ENCODE measurements at regions not wholly inside any gene's neighbourhood (a gene's known extent, or its start where the extent isn't known, plus 50 kb on each side); places are given as distances from the start of the nearest gene placed in this dataset.

GRCh38 chr9:90105773-90106172 lies 501.0 kb downstream of the GADD45G start:
- Histone ChIP-seq H3K9me3 (ENCODE audit: control insufficient read depth in 1 of 2, insufficient read depth in 1 of 2, low read depth in 1 of 2, low read length in 2 of 2) (no peaks in the 10 kb centered on the region), H3K27me3 (ENCODE audit: insufficient read depth, low read length) (0 out of 2 replicates have a peak, but pooled peaks cover 9% of the 10 kb centered on the region), H3K4me3 (replicated peaks in 1 of 2; ENCODE audit: low read depth in 1 of 2, low read length in 2 of 2) (no peak overlapping the region), H3K9ac (ENCODE audit: low read length) (no peak overlapping the region), H3K4me2 (ENCODE audit: low read length) (no peak overlapping the region), H2AFZ (ENCODE audit: low read depth, low read length, poor library complexity, severe bottlenecking) (no peak overlapping the region), H3K4me1 (ENCODE audit: control insufficient read depth in 1 of 2, insufficient read depth in 2 of 2, low read length in 2 of 2) (peaks cover 7 to 9% of the 10 kb centered on the region in 2 experiments; a peak in 2 of 4 replicates), H3K36me3 (ENCODE audit: control insufficient read depth in 1 of 2, insufficient read depth in 2 of 2, low read length in 2 of 2) (no peaks in the 10 kb centered on the region), H3K79me2 (ENCODE audit: insufficient read depth, low read length) (no peaks in the 10 kb centered on the region), H3K27ac (ENCODE audit: low read depth, low read length) (no peak overlapping the region), H4K20me1 (ENCODE audit: insufficient read depth) (no peaks in the 10 kb centered on the region), H3K9me2 (ENCODE audit: insufficient read depth) (no peaks in the 10 kb centered on the region)
- RAD21 ChIA-PET (ENCODE audit: low non-redundant PET in 1 of 2, low total read pairs in 2 of 2, uncharacterized antibody in 2 of 2, unreplicated experiment in 2 of 2): no interaction called here
- TF ChIP-seq, protein P1, sequence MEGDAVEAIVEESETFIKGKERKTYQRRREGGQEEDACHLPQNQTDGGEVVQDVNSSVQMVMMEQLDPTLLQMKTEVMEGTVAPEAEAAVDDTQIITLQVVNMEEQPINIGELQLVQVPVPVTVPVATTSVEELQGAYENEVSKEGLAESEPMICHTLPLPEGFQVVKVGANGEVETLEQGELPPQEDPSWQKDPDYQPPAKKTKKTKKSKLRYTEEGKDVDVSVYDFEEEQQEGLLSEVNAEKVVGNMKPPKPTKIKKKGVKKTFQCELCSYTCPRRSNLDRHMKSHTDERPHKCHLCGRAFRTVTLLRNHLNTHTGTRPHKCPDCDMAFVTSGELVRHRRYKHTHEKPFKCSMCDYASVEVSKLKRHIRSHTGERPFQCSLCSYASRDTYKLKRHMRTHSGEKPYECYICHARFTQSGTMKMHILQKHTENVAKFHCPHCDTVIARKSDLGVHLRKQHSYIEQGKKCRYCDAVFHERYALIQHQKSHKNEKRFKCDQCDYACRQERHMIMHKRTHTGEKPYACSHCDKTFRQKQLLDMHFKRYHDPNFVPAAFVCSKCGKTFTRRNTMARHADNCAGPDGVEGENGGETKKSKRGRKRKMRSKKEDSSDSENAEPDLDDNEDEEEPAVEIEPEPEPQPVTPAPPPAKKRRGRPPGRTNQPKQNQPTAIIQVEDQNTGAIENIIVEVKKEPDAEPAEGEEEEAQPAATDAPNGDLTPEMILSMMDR (IDR thresholded peaks at IDR 0.05 in 2 of 3, conservative IDR thresholded peaks at IDR 0.05 in 1 of 3; ENCODE audit: borderline replicate concordance in 1 of 3, insufficient read depth in 1 of 3, low read depth in 2 of 3, low read length in 2 of 3): no peak
- TF ChIP-seq ATF3 (IDR thresholded peaks at IDR 0.05) (no peak), TCF7L2 (IDR thresholded peaks at IDR 0.05; ENCODE audit: borderline replicate concordance, extremely low read depth, insufficient read depth, insufficient read length) (no peak), POLR2A (IDR thresholded peaks at IDR 0.05; ENCODE audit: borderline replicate concordance, extremely low read depth, insufficient read depth, insufficient read length) (no peak), POLR2AphosphoS5 (IDR thresholded peaks at IDR 0.05; ENCODE audit: low read depth, low read length) (no peak), SP1 (IDR thresholded peaks at IDR 0.05; ENCODE audit: low read depth) (no peak), EZH2 (IDR thresholded peaks at IDR 0.05) (no peak), EZH2phosphoT487 (IDR thresholded peaks at IDR 0.05; ENCODE audit: borderline replicate concordance) (no peak), ZFX (IDR thresholded peaks at IDR 0.05) (no peak), YY1 (IDR thresholded peaks at IDR 0.05; ENCODE audit: extremely low read depth, insufficient replicate concordance, low read depth, low read length) (no peak), MAX (IDR thresholded peaks at IDR 0.05) (no peak), ELF1 (IDR thresholded peaks at IDR 0.05; ENCODE audit: borderline replicate concordance, low read depth) (no peak), EGR1 (IDR thresholded peaks at IDR 0.05; ENCODE audit: low read depth) (no peak)
- TF ChIP-seq, protein P2, sequence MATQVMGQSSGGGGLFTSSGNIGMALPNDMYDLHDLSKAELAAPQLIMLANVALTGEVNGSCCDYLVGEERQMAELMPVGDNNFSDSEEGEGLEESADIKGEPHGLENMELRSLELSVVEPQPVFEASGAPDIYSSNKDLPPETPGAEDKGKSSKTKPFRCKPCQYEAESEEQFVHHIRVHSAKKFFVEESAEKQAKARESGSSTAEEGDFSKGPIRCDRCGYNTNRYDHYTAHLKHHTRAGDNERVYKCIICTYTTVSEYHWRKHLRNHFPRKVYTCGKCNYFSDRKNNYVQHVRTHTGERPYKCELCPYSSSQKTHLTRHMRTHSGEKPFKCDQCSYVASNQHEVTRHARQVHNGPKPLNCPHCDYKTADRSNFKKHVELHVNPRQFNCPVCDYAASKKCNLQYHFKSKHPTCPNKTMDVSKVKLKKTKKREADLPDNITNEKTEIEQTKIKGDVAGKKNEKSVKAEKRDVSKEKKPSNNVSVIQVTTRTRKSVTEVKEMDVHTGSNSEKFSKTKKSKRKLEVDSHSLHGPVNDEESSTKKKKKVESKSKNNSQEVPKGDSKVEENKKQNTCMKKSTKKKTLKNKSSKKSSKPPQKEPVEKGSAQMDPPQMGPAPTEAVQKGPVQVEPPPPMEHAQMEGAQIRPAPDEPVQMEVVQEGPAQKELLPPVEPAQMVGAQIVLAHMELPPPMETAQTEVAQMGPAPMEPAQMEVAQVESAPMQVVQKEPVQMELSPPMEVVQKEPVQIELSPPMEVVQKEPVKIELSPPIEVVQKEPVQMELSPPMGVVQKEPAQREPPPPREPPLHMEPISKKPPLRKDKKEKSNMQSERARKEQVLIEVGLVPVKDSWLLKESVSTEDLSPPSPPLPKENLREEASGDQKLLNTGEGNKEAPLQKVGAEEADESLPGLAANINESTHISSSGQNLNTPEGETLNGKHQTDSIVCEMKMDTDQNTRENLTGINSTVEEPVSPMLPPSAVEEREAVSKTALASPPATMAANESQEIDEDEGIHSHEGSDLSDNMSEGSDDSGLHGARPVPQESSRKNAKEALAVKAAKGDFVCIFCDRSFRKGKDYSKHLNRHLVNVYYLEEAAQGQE (IDR thresholded peaks at IDR 0.05; ENCODE audit: low read depth): no peak
- intact Hi-C loops (cut with micrococcal nuclease): loop anchor here (10.0 kb wide), 1 partner anchor 791 kb away; the partner anchor contains the start of genes CKS2 and SECISBP2
- BruUV-seq (replicated peaks): no TSS peak
- ATAC-seq: no peak
- CTCF ChIA-PET: interaction anchor here (1.1 to 3.8 kb wide), 4 partner anchors 502 to 530 kb away, joined by 4 to 28 read pairs (median 6); partner anchors contain the start of gene GADD45G
- POLR2A ChIA-PET: no interaction called here
- no peak for DNase-seq (ENCODE audit: low read depth, low spot score)
